Upper lobe of left lung (tissue), 4 donors: ENCODE measurements at regions not wholly inside any gene's neighbourhood (a gene's known extent, or its start where the extent isn't known, plus 50 kb on each side); places are given as distances from the start of the nearest gene placed in this dataset.

Experiments used
- CTCF ChIP-seq, 6 experiments: fragments of 450-650 bp in 4 of 6; fragments of 200-600 bp in 2 of 6; sonication (generic) in 2 of 6; IDR thresholded peaks; one replicate each; pipeline ENCODE4 v1.5.1; 2016 to 2019; ENCODE audit warnings: antibody characterized with exemption in 6 of 6
- EP300 ChIP-seq, 4 donors: sonication (generic); formaldehyde crosslinking; IDR thresholded peaks; one replicate each; pipeline ENCODE4 v1.5.1; 2017; ENCODE audit warnings: antibody characterized with exemption in 4 of 4, control low read depth in 2 of 4

- TF ChIP-seq EP300 (IDR thresholded peaks at IDR 0.05) (no peak), CTCF (IDR thresholded peaks at IDR 0.05) (no peak)
Observed at GRCh38 chr19:28350037-28350436, 862.9 kb downstream of the UQCRFS1 start.
